Hindlimb muscle (tissue), 1 donor: ENCODE measurements at regions not wholly inside any gene's neighbourhood (a gene's known extent, or its start where the extent isn't known, plus 50 kb on each side); places are given as distances from the start of the nearest gene placed in this dataset.
"Not testable (repeated sequence)": the region's sequence is repeated elsewhere in the genome, so short reads cannot be mapped to it uniquely, and the experiment has no call there.

ENCODE experiments used
- DNase-seq: peaks from one replicate; pipeline ENCODE4 v3.0.0-alpha.2; 2013

DNA sequence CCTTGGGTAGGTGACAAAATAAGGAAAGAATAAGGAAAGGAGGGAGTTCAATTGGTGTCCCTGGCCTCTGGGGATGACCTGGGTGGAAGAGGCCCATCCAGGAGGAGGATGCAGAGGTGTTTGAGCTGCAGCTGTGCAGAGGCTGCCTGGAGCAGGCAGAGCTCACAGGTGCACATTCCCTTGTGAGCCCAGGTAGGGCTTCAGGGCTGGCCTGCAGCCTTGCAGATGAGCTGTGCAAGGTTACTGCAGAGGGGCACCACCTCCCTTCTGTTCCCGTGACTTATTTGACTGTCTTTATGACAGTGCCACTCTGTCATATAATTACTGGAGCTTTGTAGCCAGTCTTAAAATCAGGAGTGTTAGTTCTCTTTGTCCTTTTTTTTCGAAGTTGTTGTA is 263.2 kb upstream of the HS6ST1 start:
- DNase-seq: no peak

DNA sequence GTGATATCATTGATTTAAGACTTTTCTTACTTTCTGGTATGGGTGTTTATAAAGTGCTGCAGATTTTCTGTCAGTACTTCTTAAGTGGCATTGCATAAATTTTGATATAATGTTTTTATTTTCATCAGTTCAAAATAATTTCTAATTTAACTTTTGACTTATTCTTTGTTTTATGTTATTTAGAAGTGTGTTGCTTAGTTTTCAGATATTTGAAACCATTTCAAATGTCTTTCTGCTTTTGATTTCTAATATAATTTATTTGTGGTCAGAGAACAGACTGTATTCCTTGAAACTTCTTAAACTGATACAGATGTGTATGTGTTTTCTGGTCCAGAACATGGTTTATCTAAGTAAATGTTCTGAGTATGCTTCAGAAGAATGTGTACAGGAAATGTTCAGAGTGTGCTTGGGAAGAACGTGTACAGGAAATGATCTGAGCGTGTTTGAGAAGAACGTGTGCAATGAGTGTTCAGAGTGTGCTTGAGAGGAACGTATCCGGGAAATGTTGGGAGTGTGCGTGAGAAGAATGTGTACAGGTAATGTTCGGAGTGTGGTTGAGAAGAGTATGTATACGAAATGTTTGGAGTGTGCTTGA is 265.7 kb upstream of the HS6ST1 start:
- no peak for DNase-seq

GRCh38 chr2:128585706-128586105 is 267.0 kb upstream of the HS6ST1 start:
- no peak for DNase-seq

- no peak for DNase-seq
Observed at GRCh38 chr2:128589681-128590080, 271.0 kb upstream of the HS6ST1 start.

- no peak for DNase-seq
Observed at GRCh38 chr2:128590309-128591021, 271.8 kb upstream of the HS6ST1 start.

DNA sequence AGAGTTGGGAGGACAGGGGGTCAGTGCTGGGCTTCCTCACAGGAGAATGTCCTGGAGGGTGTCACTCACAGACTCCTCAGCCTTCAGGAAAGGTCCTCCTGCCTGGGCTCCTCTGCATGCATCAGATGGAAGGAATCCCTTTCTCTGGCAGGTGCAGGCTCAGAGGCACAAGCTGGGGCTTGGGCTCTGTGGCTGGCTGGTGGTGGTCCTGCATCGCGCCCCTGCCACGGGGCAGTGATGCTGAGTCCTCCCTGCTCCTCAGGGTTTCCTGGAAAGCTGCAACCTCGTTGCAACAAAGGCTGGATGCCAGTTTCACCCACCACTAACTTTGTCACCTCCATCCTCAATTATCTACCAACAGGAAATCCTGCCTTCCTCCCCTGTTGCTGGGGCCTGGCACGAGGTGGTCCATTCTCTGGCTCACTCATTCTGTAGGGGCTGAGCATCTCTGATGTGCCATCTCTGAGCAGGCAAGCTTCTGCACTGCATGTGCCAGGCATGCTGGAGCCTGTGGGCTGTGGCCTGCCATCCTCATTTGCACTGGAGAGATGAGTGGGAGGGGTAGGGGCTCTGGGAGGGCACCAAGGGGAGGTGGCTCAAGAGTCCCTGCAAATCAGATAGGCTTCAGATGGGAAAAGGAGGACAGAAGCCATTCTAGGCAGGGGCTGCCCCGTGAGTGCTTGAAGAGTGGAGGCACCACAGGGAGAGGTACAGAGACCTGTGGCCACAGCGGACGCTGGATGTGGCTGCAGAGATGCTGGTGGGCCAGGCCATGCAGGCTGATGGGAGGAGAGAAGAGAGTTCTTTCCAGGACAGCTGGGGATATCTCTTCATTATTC is 272.6 kb upstream of the HS6ST1 start:
- DNase-seq: no peak

DNA sequence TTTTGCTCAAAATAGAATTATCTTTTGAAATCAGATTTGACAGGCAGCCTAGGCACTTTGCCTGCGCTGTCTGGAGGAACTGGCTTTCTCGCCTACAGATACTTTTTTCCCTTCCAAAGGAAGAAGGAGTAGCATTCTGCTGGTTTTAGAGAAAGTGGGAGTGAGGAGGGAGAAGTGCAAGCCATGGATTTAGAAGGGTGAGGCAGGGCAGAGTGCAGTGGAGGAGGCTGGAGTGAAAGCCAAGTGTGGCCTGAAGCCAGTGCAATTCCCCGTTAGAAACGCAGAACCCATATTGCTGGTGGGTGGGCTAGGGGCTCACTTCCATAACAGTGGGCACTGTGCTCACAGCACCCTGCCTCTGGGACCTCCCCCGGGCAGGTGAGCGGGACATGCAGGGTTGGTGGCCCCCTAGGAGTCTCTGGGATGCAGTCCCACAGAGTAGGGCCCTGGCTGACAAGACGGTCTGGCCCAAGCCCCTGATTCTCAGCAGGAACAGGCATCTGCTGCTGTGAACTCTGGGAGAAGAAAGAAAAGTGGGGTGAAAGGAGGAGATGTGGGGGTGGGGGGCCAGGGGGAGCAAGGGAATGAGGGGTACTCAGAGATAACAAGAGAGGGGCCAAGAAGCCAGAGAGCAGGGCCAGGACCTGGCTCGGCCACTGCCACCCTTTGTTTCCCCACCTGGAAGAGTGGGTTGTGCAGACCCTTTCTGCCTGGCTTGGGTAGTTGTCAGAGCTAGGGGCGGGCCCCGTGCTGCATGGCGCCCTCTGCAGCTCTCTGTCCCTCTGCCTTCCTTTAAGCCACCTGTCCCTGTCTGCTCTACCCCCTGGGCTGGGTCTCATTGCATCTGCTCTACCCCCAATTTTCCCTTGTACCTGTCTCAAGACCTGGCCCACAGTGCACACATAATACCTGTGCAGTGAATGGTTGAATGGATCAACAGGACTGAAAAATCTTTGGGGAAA is 273.5 kb upstream of the HS6ST1 start:
- no peak for DNase-seq

DNA sequence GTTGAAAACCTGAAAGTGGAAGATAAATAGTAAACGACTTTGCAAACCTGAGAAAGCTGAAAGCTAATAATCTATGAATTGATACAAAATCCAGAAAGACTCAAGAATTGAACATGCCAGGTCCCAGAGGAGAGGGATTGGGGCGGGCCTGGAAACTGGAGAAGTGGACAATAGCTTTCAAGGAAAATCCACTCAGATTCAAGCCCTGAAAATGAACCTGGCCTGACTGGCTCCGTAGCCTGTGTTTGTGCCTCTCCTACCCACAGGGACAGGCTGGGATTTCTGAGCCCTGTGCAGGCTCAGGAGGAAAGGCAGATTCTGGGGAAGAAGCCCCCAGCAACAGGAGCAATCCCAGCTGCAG is 274.8 kb upstream of the HS6ST1 start:
- no peak for DNase-seq

GRCh38 chr2:128593879-128594650 is 275.4 kb upstream of the HS6ST1 start:
- DNase-seq: peak; percentile 58

DNA sequence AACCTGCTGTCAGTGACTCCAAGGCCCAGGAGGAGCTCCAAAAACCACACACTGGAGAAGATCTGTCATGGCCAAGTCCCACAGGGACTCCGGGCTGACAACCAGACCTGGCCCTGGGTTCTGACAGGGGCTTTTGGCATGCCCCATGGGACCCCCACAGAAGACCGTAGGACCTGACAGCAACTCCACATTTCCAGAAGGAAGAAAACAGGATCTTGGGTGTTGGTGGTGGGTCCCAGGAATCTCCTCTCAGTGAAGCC is 275.9 kb upstream of the HS6ST1 start:
- DNase-seq: no peak

DNA sequence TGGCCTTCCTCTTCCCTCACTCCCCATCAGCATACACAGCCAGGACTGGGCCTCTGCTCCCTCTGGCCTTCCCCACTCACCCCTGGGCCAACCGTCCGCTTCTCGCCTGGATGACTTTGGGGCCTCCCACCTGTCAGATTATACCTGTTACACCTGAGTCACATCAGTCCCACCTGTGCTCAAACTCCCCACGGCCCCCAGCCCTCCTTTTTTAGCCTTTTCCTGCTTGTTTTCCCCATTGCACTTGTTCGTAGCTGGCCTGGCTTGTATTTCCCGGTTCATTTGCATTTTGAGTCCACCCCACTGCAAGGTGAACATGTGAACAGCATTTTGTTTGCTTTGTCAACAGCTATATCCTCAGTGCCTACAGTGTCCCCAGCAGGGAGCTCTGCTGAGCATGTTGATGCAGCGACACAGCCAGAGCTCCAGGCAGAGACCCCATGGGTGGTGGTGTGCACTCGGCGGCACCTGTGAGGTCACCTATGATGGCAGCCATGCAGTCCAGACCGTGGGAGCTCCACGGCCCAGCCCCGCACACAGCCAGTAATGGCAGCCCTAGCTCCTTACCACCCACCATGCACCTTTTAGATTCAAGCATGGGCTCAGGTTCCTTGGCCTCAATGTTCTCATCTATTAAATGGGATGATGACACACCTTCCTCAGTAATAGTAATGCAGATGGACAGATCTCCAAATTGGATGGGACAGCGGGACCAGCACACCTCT is 276.4 kb upstream of the HS6ST1 start:
- DNase-seq: no peak

DNA sequence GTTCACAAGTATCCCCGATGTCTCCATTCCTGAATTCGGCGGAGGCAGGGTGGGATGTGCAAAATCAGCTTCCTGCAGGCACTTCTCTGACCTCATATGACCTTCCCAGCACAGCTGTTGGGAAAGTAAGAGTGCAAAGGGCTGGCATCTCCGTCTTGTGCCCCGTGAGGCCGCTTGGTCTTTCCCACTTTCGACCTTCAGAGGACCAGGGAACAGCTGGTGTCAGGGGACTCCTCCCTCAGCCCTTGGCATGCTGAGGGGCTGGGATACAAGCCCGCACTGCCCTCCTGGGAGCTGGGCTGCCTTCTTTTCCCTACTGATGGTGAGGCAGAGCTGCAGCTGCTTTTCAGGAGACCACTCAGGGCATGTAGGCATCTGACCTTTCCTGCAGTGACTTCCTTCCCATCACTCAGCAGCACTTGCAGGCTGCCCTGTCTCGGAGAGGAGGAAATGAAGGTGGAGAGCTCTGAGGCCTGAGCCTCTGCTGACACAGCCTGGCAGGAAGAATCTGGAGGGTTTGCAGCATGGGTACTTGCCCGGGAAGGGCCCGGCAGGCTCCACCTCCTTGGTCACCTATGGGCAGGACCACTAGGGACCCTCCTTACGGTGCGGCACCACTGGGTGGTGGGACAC is 277.2 kb upstream of the HS6ST1 start:
- DNase-seq: no peak

- no peak for DNase-seq
Observed at GRCh38 chr2:128596396-128597120, 277.9 kb upstream of the HS6ST1 start.

DNA sequence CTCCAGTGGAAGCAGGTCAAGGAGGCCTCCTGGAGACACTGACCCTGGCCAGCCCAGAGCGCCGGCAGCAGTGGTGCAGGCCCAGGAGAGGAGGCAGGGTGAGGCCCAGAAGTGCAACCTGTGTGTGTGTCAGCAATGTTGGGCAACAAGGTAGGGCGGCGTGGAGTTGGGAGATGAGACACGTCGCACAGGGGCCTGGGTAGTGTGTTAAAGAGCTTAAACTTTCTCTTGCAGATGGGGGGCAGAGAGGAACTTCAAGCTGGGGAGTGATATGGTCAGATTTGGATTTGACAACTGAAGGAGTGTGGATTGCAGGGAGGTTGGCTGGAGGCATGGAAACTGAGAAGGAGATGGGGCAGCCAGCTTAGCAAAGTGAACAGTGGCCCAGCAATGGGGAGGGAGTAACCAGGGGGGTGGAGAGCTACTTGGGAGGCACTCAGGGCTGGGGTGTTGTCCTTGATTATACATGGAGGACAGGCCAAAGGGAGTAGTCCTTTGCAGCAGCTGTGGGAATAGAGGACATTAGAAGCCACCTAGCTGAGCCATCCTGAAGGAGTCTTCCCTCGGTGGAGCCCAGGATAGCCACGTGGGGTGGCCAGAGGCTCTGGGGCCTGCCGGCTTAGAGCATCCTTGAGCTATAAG is 278.6 kb upstream of the HS6ST1 start:
- no peak for DNase-seq

- DNase-seq: not testable (repeated sequence)
Observed at GRCh38 chr2:128598260-128598659, 279.6 kb upstream of the HS6ST1 start.

DNA sequence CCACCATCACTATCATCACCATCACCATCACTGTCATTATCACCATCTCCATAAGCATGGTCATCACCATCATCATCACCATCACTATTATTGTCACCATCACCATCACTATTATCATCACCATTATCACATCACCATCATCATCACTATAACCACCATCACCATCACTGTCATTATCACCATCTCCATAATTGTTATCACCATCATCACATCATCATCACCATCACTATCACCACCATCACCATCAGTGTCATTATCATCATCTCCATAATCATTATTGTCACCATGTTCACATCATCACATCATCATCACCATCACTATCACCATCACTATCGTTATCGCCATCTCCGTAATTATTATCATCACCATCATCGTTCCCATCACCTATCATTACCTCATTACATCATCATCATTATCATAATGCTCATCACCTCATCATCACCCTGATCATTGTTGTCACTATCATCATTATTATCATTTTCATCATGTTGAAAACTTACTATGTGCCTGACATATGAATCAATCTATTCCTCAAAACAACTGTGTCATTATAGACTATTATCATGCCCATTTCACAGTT is 280.3 kb upstream of the HS6ST1 start:
- no peak for DNase-seq

DNA sequence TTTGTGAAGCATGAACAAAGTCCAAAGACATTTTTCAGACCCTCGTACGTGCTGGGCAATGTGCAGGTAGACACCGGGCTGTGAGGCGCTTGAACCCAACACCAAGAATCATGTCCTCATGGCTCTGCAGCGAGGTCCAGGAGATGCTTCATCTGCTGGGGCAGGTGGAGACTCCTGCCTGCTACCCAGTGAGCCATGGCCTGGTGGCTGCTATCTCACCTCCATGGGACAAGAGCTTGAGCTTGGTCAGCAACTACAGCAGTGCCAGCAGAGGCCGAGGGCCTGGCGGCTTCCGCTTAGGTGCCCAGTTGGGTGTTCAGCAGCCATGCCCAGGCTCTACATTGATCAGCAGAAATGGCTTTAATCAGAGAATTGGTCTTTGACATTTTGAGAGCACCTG is 281.0 kb upstream of the HS6ST1 start:
- DNase-seq: no peak

DNA sequence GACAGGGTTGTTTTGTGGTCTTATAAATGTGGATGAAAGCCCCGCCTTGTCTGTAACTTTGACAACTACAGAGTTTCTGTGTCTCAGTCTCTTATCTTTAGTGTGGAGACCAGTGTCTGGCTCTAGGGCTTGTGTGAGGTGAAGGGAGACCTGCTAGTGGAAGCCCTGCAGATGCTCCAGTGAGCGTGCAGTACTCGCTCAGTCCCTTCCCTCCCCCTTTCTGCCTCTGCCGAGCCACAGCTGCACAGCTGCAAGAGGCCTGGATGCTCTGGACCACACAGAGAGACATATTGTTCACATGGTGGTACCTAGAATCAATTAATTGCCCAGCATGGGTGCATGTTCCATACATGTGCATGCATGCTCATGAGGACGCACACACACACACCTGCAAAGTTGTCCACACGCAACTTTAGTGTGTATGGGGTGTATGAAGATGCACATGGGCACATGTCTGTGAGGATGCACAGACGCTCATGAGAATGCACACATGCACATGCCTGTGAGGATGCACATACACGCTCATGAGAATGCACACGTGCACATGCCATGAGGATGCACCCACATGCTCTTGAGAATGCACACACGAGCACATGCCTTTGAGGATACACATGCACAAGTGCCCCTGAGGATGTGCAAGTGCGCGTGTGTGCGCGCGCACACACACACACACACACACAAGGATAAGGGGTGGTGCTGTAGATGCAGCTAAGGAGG is 282.1 kb upstream of the HS6ST1 start:
- no peak for DNase-seq
